Progenitor cell of endocrine pancreas (in vitro differentiated cells): ENCODE measurements at regions not wholly inside any gene's neighbourhood (a gene's known extent, or its start where the extent isn't known, plus 50 kb on each side); places are given as distances from the start of the nearest gene placed in this dataset.

Source experiments
- DNase-seq: peaks from one replicate; pipeline ENCODE4 v3.0.0; 2021; ENCODE audit warnings: low spot score; ENCODE audit not compliant: unreplicated experiment
- H3K27ac Mint-ChIP-seq: 2 replicates; pipeline ENCODE4 v1.8.0; 2021; ENCODE audit warnings: mild to moderate bottlenecking, moderate library complexity, mixed read lengths
- H3K27me3 Mint-ChIP-seq: 2 replicates; pipeline ENCODE4 v1.8.0; 2021; ENCODE audit warnings: mixed read lengths
- H3K36me3 Mint-ChIP-seq: 2 replicates; pipeline ENCODE4 v1.8.0; 2022; ENCODE audit warnings: mixed read lengths; ENCODE audit not compliant: insufficient read depth
- H3K4me1 Mint-ChIP-seq: 2 replicates; pipeline ENCODE4 v1.8.0; 2021; ENCODE audit warnings: low read depth, mixed read lengths
- H3K4me3 Mint-ChIP-seq: 2 replicates; pipeline ENCODE4 v1.8.0; 2021; ENCODE audit warnings: low read depth, mild to moderate bottlenecking, moderate library complexity, mixed read lengths
- H3K9me3 Mint-ChIP-seq: 2 replicates; pipeline ENCODE4 v1.8.0; 2021; ENCODE audit warnings: low read depth, mixed read lengths
- CTCF ChIP-seq: fragments of 200-600 bp; sonication (generic); IDR thresholded peaks from one replicate; pipeline ENCODE4 v1.5.0; 2021; ENCODE audit warnings: antibody characterized with exemption, mild to moderate bottlenecking; ENCODE audit not compliant: unreplicated experiment

- H3K27me3 Mint-ChIP-seq, result peaks cover 8% of the 10 kb centered on the region
- no peak for DNase-seq
- peaks cover 6% of the 10 kb centered on the region for H3K4me1 Mint-ChIP-seq
- no peak for TF ChIP-seq CTCF
- no peak overlapping the region for H3K4me3 Mint-ChIP-seq
- no peak overlapping the region for H3K27ac Mint-ChIP-seq
- H3K9me3 Mint-ChIP-seq, result peaks cover 5% of the 10 kb centered on the region
- H3K36me3 Mint-ChIP-seq, result no peaks in the 10 kb centered on the region
Measured at GRCh38 chr5:174514325-174514724, 210.1 kb upstream of the MSX2 start.

- Mint-ChIP-seq H3K4me3 (no peak overlapping the region), H3K9me3 (peaks cover 5% of the 10 kb centered on the region), H3K4me1 (peaks cover 7% of the 10 kb centered on the region), H3K36me3 (no peaks in the 10 kb centered on the region), H3K27me3 (peaks cover 8% of the 10 kb centered on the region), H3K27ac (no peak overlapping the region)
- no peak for TF ChIP-seq CTCF
- DNase-seq, result no peak
Measured at GRCh38 chr5:174514983-174515394, 209.4 kb upstream of the MSX2 start.

- Mint-ChIP-seq H3K4me1 (peaks cover 14% of the 10 kb centered on the region), H3K4me3 (no peak overlapping the region), H3K27me3 (peaks cover 11% of the 10 kb centered on the region), H3K9me3 (peaks cover 5% of the 10 kb centered on the region), H3K36me3 (no peaks in the 10 kb centered on the region), H3K27ac (no peak overlapping the region)
- no peak for DNase-seq
- TF ChIP-seq CTCF, result no peak
Measured at GRCh38 chr5:174516741-174517140, 207.6 kb upstream of the MSX2 start.

GRCh38 chr5:174518512-174518911, 205.9 kb upstream of the MSX2 start:
- H3K27me3 Mint-ChIP-seq, result peaks cover 16% of the 10 kb centered on the region
- no peak for DNase-seq
- H3K27ac Mint-ChIP-seq, result peak overlapping the region; percentile 49
- H3K4me1 Mint-ChIP-seq, result peaks cover 14% of the 10 kb centered on the region
- H3K36me3 Mint-ChIP-seq, result no peaks in the 10 kb centered on the region
- H3K4me3 Mint-ChIP-seq, result no peak overlapping the region
- H3K9me3 Mint-ChIP-seq, result peaks cover 5% of the 10 kb centered on the region
- no peak for TF ChIP-seq CTCF

GRCh38 chr5:174520420-174521396, 203.7 kb upstream of the MSX2 start:
- Mint-ChIP-seq H3K27ac (peak overlapping the region; percentile 86), H3K4me1 (peaks cover 14% of the 10 kb centered on the region), H3K4me3 (no peak overlapping the region), H3K27me3 (peaks cover 18% of the 10 kb centered on the region), H3K9me3 (peaks cover 5% of the 10 kb centered on the region), H3K36me3 (no peaks in the 10 kb centered on the region)
- TF ChIP-seq CTCF, result no peak
- DNase-seq, result peak; percentile 28
